ENCODE measurements at regions not wholly inside any gene's neighbourhood (a gene's known extent, or its start where the extent isn't known, plus 50 kb on each side); places are given as distances from the start of the nearest gene placed in this dataset.

DNA sequence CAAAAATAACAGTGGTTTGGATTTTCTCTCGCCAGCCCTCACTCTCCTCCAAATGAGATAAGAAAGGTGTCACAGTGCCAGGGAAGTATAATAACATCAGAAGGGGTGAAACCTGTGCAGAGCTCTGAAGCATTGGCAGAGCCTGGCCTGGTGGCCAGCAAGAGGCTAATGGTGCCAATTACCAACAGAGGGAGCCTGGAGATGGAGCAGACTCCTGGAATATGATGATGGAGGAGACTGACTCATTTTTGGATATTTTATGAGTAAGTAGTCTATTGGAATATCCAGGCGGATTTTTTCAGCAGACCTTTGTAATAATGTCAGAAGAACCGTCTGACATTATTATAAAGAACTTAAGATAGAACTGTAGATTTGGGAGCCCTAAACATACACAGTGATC lies 442.6 kb upstream of the MARCKS start:
- H3K4me3 ChIP-seq (ENCODE audit: low read depth, low read length) = no peak overlapping the region
- TF ChIP-seq, protein P1, sequence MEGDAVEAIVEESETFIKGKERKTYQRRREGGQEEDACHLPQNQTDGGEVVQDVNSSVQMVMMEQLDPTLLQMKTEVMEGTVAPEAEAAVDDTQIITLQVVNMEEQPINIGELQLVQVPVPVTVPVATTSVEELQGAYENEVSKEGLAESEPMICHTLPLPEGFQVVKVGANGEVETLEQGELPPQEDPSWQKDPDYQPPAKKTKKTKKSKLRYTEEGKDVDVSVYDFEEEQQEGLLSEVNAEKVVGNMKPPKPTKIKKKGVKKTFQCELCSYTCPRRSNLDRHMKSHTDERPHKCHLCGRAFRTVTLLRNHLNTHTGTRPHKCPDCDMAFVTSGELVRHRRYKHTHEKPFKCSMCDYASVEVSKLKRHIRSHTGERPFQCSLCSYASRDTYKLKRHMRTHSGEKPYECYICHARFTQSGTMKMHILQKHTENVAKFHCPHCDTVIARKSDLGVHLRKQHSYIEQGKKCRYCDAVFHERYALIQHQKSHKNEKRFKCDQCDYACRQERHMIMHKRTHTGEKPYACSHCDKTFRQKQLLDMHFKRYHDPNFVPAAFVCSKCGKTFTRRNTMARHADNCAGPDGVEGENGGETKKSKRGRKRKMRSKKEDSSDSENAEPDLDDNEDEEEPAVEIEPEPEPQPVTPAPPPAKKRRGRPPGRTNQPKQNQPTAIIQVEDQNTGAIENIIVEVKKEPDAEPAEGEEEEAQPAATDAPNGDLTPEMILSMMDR (IDR thresholded peaks at IDR 0.05; ENCODE audit: low read depth, low read length, missing control alignments) = peak; percentile 84
- in situ Hi-C loops (cut with HindIII; ENCODE audit: low pct_ligation_motif_present, low sequenced_read_pairs) = no loop called here
- no peaks in the 10 kb centered on the region for H3K27me3 ChIP-seq (replicated peaks)
- H3K36me3 ChIP-seq (replicated peaks) = no peaks in the 10 kb centered on the region
- H3K27ac ChIP-seq = peak overlapping the region; percentile 61
- DNase-seq = peak; percentile 79

DNA sequence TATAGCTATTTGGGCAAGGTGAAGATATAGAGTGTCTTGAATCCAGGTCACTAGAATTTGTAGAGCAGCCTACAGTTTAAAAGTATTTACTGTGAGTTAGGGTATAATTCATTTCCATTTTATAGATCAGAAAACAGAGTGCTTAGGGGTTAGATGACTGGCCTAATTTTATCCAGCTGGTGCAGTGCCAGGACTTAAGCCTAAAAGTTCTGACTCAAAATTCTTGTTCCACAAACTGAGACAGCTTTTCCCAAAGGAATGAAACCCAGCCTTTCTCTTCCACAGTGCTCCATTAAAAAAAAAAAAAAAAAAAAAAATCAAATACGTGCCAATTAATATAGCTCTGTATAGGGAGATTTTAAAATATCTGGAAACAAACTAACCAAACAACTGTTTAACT lies 441.0 kb upstream of the MARCKS start:
- no peaks in the 10 kb centered on the region for H3K36me3 ChIP-seq (replicated peaks)
- in situ Hi-C loops (cut with HindIII; ENCODE audit: low pct_ligation_motif_present, low sequenced_read_pairs) = no loop called here
- TF ChIP-seq, protein P1 (IDR thresholded peaks at IDR 0.05; ENCODE audit: low read depth, low read length, missing control alignments) = no peak
- no peak for DNase-seq
- no peak overlapping the region for H3K4me3 ChIP-seq (ENCODE audit: low read depth, low read length)
- no peak overlapping the region for H3K27ac ChIP-seq
- no peaks in the 10 kb centered on the region for H3K27me3 ChIP-seq (replicated peaks)

DNA sequence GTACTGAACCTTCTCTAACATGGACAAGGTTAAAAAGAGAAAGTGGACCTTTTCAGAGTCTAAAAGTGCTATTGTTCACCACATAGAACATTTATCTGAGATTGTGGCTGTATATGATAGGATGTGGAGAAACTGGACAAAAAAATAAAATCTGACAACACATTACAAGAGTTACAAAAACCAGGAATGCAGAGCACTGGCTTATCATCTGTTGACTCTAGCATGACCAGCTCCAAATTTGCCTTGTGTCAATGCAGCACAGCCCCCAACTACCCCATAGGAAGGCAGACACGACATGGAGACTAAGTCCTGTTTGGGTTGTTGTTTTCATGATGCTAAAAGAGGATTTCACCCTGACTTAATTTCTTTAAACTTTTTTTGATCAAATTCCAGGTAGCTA lies 436.9 kb upstream of the MARCKS start:
- in situ Hi-C loops (cut with HindIII; ENCODE audit: low pct_ligation_motif_present, low sequenced_read_pairs) = no loop called here
- no peak for DNase-seq
- Histone ChIP-seq H3K36me3 (replicated peaks) (no peaks in the 10 kb centered on the region), H3K27me3 (replicated peaks) (no peaks in the 10 kb centered on the region), H3K4me3 (ENCODE audit: low read depth, low read length) (no peak overlapping the region), H3K27ac (no peak overlapping the region)
- TF ChIP-seq, protein P1 (IDR thresholded peaks at IDR 0.05; ENCODE audit: low read depth, low read length, missing control alignments) = no peak

DNA sequence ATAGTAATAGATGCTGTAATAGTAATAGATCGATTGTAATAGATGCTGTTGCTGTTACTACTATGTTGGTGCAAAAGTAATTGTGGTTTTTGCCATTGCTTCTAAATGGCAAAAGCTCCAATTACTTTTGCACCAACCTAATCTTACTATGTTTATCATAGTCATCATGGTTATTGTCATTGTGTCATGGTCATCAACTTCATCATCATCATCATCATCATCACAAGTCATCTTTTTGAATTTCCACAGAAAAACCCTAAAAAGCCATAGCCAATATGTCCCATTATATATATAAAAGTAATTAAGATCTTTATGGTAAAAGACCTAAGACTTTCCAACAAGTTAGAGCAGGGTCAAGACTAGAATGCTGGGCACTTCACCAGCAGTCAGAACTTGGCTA lies 435.1 kb upstream of the MARCKS start:
- TF ChIP-seq, protein P1 (IDR thresholded peaks at IDR 0.05; ENCODE audit: low read depth, low read length, missing control alignments) = no peak

DNA sequence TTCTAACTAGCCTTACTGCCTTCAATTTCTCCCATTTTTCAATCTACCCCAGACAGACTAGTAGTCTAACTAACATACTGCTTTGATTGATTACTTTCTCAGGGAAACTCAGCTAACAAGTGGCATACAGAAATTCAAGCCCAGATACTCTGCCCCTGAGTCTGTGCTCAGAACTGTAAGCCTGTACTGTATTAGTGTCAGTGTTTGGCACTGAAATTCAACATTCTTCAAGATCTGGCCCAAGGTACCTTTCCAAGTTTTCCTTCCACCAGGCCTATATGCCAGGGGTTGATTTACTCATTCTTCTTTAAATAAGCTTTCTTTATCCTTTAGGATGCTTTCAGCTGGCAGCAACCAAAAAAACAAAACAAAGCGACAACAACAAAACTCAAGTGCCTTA lies 433.2 kb upstream of the MARCKS start:
- in situ Hi-C loops (cut with HindIII; ENCODE audit: low pct_ligation_motif_present, low sequenced_read_pairs) = no loop called here
- Histone ChIP-seq H3K4me3 (ENCODE audit: low read depth, low read length) (no peak overlapping the region), H3K36me3 (replicated peaks) (no peaks in the 10 kb centered on the region), H3K27me3 (replicated peaks) (no peaks in the 10 kb centered on the region), H3K27ac (no peak overlapping the region)
- TF ChIP-seq, protein P1 (IDR thresholded peaks at IDR 0.05; ENCODE audit: low read depth, low read length, missing control alignments) = no peak
- no peak for DNase-seq

More for the DNA sequence above, 435.1 kb upstream of the MARCKS start:
- Histone ChIP-seq H3K36me3 (replicated peaks) (no peaks in the 10 kb centered on the region), H3K27me3 (replicated peaks) (no peaks in the 10 kb centered on the region), H3K27ac (no peak overlapping the region), H3K4me3 (ENCODE audit: low read depth, low read length) (no peak overlapping the region)
- DNase-seq = no peak
- in situ Hi-C loops (cut with HindIII; ENCODE audit: low pct_ligation_motif_present, low sequenced_read_pairs) = no loop called here

DNA sequence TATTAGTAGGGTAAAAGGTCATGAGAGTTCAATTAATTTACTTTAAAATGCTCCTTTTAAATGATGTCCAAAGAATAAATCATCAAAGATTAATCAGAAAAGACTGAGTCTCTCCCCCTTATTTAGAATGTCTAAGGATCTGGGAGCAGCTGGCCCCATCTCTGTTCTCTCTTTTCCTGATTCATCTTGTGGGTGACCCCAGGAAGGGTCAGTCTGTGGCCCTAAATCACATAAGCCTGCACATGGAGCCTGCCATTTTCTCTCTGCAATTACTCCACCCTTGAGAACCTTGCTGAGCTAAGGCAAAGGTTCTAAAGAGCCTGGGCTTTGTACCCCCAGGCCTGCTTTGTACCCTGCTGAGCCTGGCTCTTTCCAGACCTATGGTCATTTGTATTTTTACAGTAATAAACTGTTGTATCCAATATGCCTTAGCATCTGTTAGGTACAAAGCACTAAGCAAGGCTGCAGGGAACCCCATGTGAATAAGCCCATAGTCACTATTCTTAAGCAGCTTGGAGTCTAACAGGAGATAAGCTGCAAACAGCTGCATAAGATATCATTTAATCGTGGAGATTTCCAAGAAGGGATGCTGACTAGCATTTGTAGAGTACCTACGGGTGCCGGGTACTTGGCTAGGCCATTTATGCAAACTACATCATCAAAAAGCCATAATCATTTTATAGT lies 431.0 kb upstream of the MARCKS start:
- Histone ChIP-seq H3K36me3 (replicated peaks) (no peaks in the 10 kb centered on the region), H3K4me3 (ENCODE audit: low read depth, low read length) (no peak overlapping the region), H3K27ac (no peak overlapping the region), H3K27me3 (replicated peaks) (no peaks in the 10 kb centered on the region)
- in situ Hi-C loops (cut with HindIII; ENCODE audit: low pct_ligation_motif_present, low sequenced_read_pairs) = no loop called here
- TF ChIP-seq, protein P1 (IDR thresholded peaks at IDR 0.05; ENCODE audit: low read depth, low read length, missing control alignments) = no peak
- no peak for DNase-seq
